HG02970 (cell line): ENCODE measurements at regions not wholly inside any gene's neighbourhood (a gene's known extent, or its start where the extent isn't known, plus 50 kb on each side); places are given as distances from the start of the nearest gene placed in this dataset.

ENCODE experiments used
- ATAC-seq: cut with Tn5 transposase; IDR thresholded peaks from one replicate; pipeline ENCODE4 v1.9.1; 2021; ENCODE audit warnings: mild to moderate bottlenecking, moderate library complexity, moderate number of reproducible peaks; ENCODE audit not compliant: unreplicated experiment, low FRiP score

- no peak for ATAC-seq
Observed at GRCh38 chr3:95394286-95394685, 1331.4 kb downstream of the NSUN3 start.

GRCh38 chr3:95399585-95399984, 1336.7 kb downstream of the NSUN3 start:
- ATAC-seq = no peak

- ATAC-seq = no peak
Observed at GRCh38 chr3:95401693-95402092, 1338.8 kb downstream of the NSUN3 start.

GRCh38 chr3:95407709-95408463, 1345.0 kb downstream of the NSUN3 start:
- ATAC-seq = no peak

GRCh38 chr3:95408464-95408862, 1345.6 kb downstream of the NSUN3 start:
- ATAC-seq = no peak

GRCh38 chr3:95418251-95418650, 1355.4 kb downstream of the NSUN3 start:
- ATAC-seq = no peak

- ATAC-seq = no peak
Observed at GRCh38 chr3:95424279-95424678, 1361.4 kb downstream of the NSUN3 start.

- ATAC-seq = no peak
Observed at GRCh38 chr3:95434491-95434890, 1371.6 kb downstream of the NSUN3 start.

GRCh38 chr3:95437409-95437808, 1374.5 kb downstream of the NSUN3 start:
- no peak for ATAC-seq

- no peak for ATAC-seq
Observed at GRCh38 chr3:95438274-95438673, 1375.4 kb downstream of the NSUN3 start.

GRCh38 chr3:95442766-95443165, 1371.6 kb upstream of the EPHA6 start:
- ATAC-seq = no peak

GRCh38 chr3:95449841-95450240, 1364.6 kb upstream of the EPHA6 start:
- ATAC-seq = no peak

GRCh38 chr3:95453242-95453641, 1361.2 kb upstream of the EPHA6 start:
- ATAC-seq = no peak

- ATAC-seq = no peak
Observed at GRCh38 chr3:95456835-95457234, 1357.6 kb upstream of the EPHA6 start.

GRCh38 chr3:95459706-95460105, 1354.7 kb upstream of the EPHA6 start:
- no peak for ATAC-seq

GRCh38 chr3:95460274-95460673, 1354.1 kb upstream of the EPHA6 start:
- no peak for ATAC-seq

- ATAC-seq = no peak
Observed at GRCh38 chr3:95462161-95462560, 1352.2 kb upstream of the EPHA6 start.

- no peak for ATAC-seq
Observed at GRCh38 chr3:95464346-95464745, 1350.0 kb upstream of the EPHA6 start.

GRCh38 chr3:95468331-95468730, 1346.1 kb upstream of the EPHA6 start:
- ATAC-seq = no peak

GRCh38 chr3:95474338-95474737, 1340.1 kb upstream of the EPHA6 start:
- no peak for ATAC-seq

- no peak for ATAC-seq
Observed at GRCh38 chr3:95476534-95476933, 1337.9 kb upstream of the EPHA6 start.

GRCh38 chr3:95506174-95506573, 1308.2 kb upstream of the EPHA6 start:
- ATAC-seq = no peak

- no peak for ATAC-seq
Observed at GRCh38 chr3:95508124-95508523, 1306.3 kb upstream of the EPHA6 start.
